NCI-H510A treated with DMSO at 0.1 percent for 48 hours (cell line): ENCODE measurements at regions not wholly inside any gene's neighbourhood (a gene's known extent, or its start where the extent isn't known, plus 50 kb on each side); places are given as distances from the start of the nearest gene placed in this dataset.

Experiments
- DNase-seq: peaks from one replicate; lab custom pipeline; 2025; lab: John Stamatoyannopoulos, UW

- DNase-seq: no peak
Measured at GRCh38 chr16:80300876-80301275, 239.9 kb upstream of the DYNLRB2 start.

- no peak for DNase-seq
Measured at GRCh38 chr16:80300456-80300855, 240.3 kb upstream of the DYNLRB2 start.

- DNase-seq: peak; percentile 3
Measured at GRCh38 chr16:80299416-80299815, 241.4 kb upstream of the DYNLRB2 start.

- DNase-seq: no peak
Measured at GRCh38 chr16:80298676-80299075, 242.1 kb upstream of the DYNLRB2 start.

- DNase-seq: no peak
Measured at GRCh38 chr16:80296034-80296433, 244.8 kb upstream of the DYNLRB2 start.

GRCh38 chr16:80294172-80294571 lies 246.6 kb upstream of the DYNLRB2 start:
- no peak for DNase-seq

- no peak for DNase-seq
Measured at GRCh38 chr16:80288616-80289015, 252.2 kb upstream of the DYNLRB2 start.

GRCh38 chr16:80287674-80288073 lies 253.1 kb upstream of the DYNLRB2 start:
- DNase-seq: no peak

GRCh38 chr16:80285104-80285503 lies 255.7 kb upstream of the DYNLRB2 start:
- no peak for DNase-seq

- no peak for DNase-seq
Measured at GRCh38 chr16:80283466-80284392, 257.1 kb upstream of the DYNLRB2 start.

- no peak for DNase-seq
Measured at GRCh38 chr16:80280557-80280956, 260.2 kb upstream of the DYNLRB2 start.

GRCh38 chr16:80279656-80280055 lies 261.1 kb upstream of the DYNLRB2 start:
- no peak for DNase-seq

GRCh38 chr16:80277182-80277581 lies 263.6 kb upstream of the DYNLRB2 start:
- no peak for DNase-seq

GRCh38 chr16:80274576-80275191 lies 266.1 kb upstream of the DYNLRB2 start:
- DNase-seq: no peak

- no peak for DNase-seq
Measured at GRCh38 chr16:80273635-80274538, 266.9 kb upstream of the DYNLRB2 start.

GRCh38 chr16:80265624-80266306 lies 275.0 kb upstream of the DYNLRB2 start:
- DNase-seq: no peak

- no peak for DNase-seq
Measured at GRCh38 chr16:80263848-80264694, 276.7 kb upstream of the DYNLRB2 start.

GRCh38 chr16:80263181-80263823 lies 277.5 kb upstream of the DYNLRB2 start:
- DNase-seq: no peak

GRCh38 chr16:80260906-80261311 lies 279.9 kb upstream of the DYNLRB2 start:
- DNase-seq: no peak

GRCh38 chr16:80259290-80259805 lies 281.4 kb upstream of the DYNLRB2 start:
- DNase-seq: no peak
